Trophoblast cell (in vitro differentiated cells and primary cell): ENCODE measurements at regions not wholly inside any gene's neighbourhood (a gene's known extent, or its start where the extent isn't known, plus 50 kb on each side); places are given as distances from the start of the nearest gene placed in this dataset.
"Not testable (repeated sequence)": the region's sequence is repeated elsewhere in the genome, so short reads cannot be mapped to it uniquely, and the experiment has no call there.

Source experiments
- DNase-seq, 2 donors: peaks; one replicate each; pipeline ENCODE4 v3.0.0-alpha.2; 2016
- H2AFZ ChIP-seq: 2 replicates; pipeline ENCODE4 v1.6.1; 2013; ENCODE audit warnings: low read length, moderate library complexity, mild to moderate bottlenecking; ENCODE audit not compliant: insufficient read depth, poor library complexity
- H2AK5ac ChIP-seq: 2 replicates; pipeline ENCODE4 v1.6.1; 2013; ENCODE audit warnings: mild to moderate bottlenecking, low read length
- H2BK120ac ChIP-seq: 2 replicates; pipeline ENCODE4 v1.6.1; 2013; ENCODE audit warnings: low read length, mild to moderate bottlenecking, moderate library complexity; ENCODE audit not compliant: insufficient read depth, poor library complexity
- H2BK12ac ChIP-seq: 2 replicates; pipeline ENCODE4 v1.6.1; 2013; ENCODE audit warnings: mild to moderate bottlenecking, low read length, moderate library complexity
- H2BK5ac ChIP-seq: 2 replicates; pipeline ENCODE4 v1.6.1; 2013; ENCODE audit warnings: low read length, low read depth, moderate library complexity, mild to moderate bottlenecking; ENCODE audit not compliant: poor library complexity
- H3K14ac ChIP-seq: 2 replicates; pipeline ENCODE4 v1.6.1; 2013; ENCODE audit warnings: mild to moderate bottlenecking, low read length
- H3K18ac ChIP-seq: 2 replicates; pipeline ENCODE4 v1.6.1; 2013; ENCODE audit warnings: mild to moderate bottlenecking, low read length
- H3K23ac ChIP-seq: 2 replicates; pipeline ENCODE4 v1.6.1; 2013; ENCODE audit warnings: low read length
- H3K27ac ChIP-seq: 2 replicates; pipeline ENCODE4 v1.5.1; 2013; ENCODE audit warnings: low read depth, mild to moderate bottlenecking, inconsistent platforms, low read length, moderate library complexity
- H3K27me3 ChIP-seq: 2 replicates; pipeline ENCODE4 v1.6.1; 2013; ENCODE audit warnings: inconsistent platforms, mild to moderate bottlenecking, low read length, moderate library complexity; ENCODE audit not compliant: insufficient read depth
- H3K36me3 ChIP-seq, 2 experiments: 1 replicate in 1 of 2; 2 replicates in 1 of 2; pipeline ENCODE4 v1.6.1; 2013; ENCODE audit warnings: low read length in 2 of 2, mild to moderate bottlenecking in 2 of 2, moderate library complexity in 1 of 2; ENCODE audit not compliant: insufficient read depth in 2 of 2, control insufficient read depth in 1 of 2
- H3K4ac ChIP-seq: 2 replicates; pipeline ENCODE4 v1.6.1; 2013; ENCODE audit warnings: low read depth, mild to moderate bottlenecking, low read length, moderate library complexity
- H3K4me1 ChIP-seq, 2 experiments: 1 replicate in 1 of 2; 2 replicates in 1 of 2; pipeline ENCODE4 v1.6.1; 2013; ENCODE audit warnings: low read length in 2 of 2, mild to moderate bottlenecking in 2 of 2, moderate library complexity in 1 of 2; ENCODE audit not compliant: insufficient read depth in 2 of 2, control insufficient read depth in 1 of 2
- H3K4me2 ChIP-seq: 2 replicates; pipeline ENCODE4 v1.6.1; 2013; ENCODE audit warnings: inconsistent platforms, mild to moderate bottlenecking, low read length, moderate library complexity
- H3K4me3 ChIP-seq: 2 replicates; pipeline ENCODE4 v1.5.1; 2013; ENCODE audit warnings: mild to moderate bottlenecking, low read depth, low read length, inconsistent platforms
- H3K79me1 ChIP-seq: one replicate; pipeline ENCODE4 v1.6.1; 2013; ENCODE audit warnings: low read length
- H3K79me2 ChIP-seq: 2 replicates; pipeline ENCODE4 v1.6.1; 2013; ENCODE audit warnings: low read length, mild to moderate bottlenecking; ENCODE audit not compliant: control insufficient read depth, insufficient read depth, poor library complexity
- H3K9ac ChIP-seq: 2 replicates; pipeline ENCODE4 v1.6.1; 2013; ENCODE audit warnings: mild to moderate bottlenecking, low read length
- H3K9me3 ChIP-seq: 2 replicates; pipeline ENCODE4 v1.6.1; 2013; ENCODE audit warnings: low read depth, mild to moderate bottlenecking, control low read depth, inconsistent platforms, low read length; ENCODE audit not compliant: insufficient read depth
- H4K12ac ChIP-seq: 2 replicates; pipeline ENCODE4 v1.6.1; 2013; ENCODE audit warnings: low read depth, mild to moderate bottlenecking, low read length, moderate library complexity
- H4K8ac ChIP-seq: 2 replicates; pipeline ENCODE4 v1.6.1; 2013; ENCODE audit warnings: low read depth, mild to moderate bottlenecking, low read length, moderate library complexity
- H4K91ac ChIP-seq: one replicate; pipeline ENCODE4 v1.6.1; 2013; ENCODE audit warnings: low read depth, mild to moderate bottlenecking, low read length, moderate library complexity
- WGBS: extraction: QIAGEN DNeasy Blood & Tissue Kit; methylation state at CpG from one replicate; pipeline ENCODE4 v1.1.7; 2013; ENCODE audit warnings: missing lambda C conversion rate; ENCODE audit not compliant: insufficient read length, insufficient coverage; ENCODE audit errors: extremely low coverage; 5-methylcytosine and 5-hydroxymethylcytosine counted together

DNA sequence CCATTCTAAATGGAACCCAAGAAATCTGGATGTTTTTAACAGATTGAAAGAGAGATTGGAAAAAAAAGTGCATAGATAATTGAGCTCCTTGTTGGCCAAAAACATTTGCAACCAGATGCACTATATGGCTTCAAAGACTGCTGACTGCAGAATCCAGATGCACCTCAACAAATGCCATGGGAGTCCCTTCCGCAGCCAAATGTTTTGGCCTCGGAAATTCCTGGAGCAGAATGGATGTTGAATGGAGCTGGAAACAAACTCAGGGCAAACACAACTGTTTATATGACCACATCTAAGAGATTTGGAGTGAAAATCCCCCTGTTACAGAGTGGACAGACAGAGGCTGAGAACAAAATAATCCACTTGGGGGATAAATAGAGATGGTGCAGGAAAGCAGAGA lies 285.0 kb upstream of the NFIA start:
- Histone ChIP-seq H4K91ac (no peak overlapping the region), H3K79me1 (no peaks in the 10 kb centered on the region), H3K9me3 (no peaks in the 10 kb centered on the region), H4K8ac (no peak overlapping the region), H3K27me3 (no peaks in the 10 kb centered on the region), H3K9ac (no peak overlapping the region), H2BK5ac (no peak overlapping the region), H4K12ac (no peak overlapping the region), H3K27ac (no peak overlapping the region), H2BK12ac (no peak overlapping the region), H3K18ac (no peak overlapping the region), H3K4me1 (no peaks in the 10 kb centered on the region), H3K14ac (no peak overlapping the region), H3K4ac (no peak overlapping the region), H3K4me3 (no peak overlapping the region), H3K36me3 (no peaks in the 10 kb centered on the region), H3K4me2 (no peak overlapping the region), H2AFZ (no peak overlapping the region), H3K23ac (no peak overlapping the region), H2BK120ac (no peak overlapping the region), H2AK5ac (no peak overlapping the region), H3K79me2 (no peaks in the 10 kb centered on the region)
- no peak for DNase-seq
- no CpG with 5 or more reads among the region's 2 CpGs for WGBS

DNA sequence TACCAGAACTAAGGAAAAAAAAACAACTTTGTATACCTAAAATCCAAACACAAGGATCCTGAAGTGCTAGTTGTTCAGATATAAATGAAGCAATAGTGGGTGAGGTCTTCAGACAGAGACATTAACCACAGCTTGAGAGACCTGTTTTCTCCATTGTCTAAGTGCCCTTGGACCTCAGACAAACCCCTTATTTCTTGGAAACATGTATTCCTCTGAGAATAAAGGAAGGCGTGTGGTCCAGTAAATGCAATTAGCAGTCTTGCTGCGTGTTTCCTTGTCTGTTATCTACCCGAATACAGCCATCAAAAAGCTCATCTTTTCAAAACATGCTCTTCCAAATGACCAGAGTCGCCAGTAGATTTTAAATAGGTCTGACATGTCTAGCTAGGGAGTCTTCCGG lies 291.1 kb upstream of the NFIA start:
- H2AK5ac ChIP-seq: no peak overlapping the region
- no peak overlapping the region for H2AFZ ChIP-seq
- no peak overlapping the region for H3K14ac ChIP-seq
- H3K4me1 ChIP-seq: no peaks in the 10 kb centered on the region
- no peak overlapping the region for H2BK12ac ChIP-seq
- H3K18ac ChIP-seq: no peak overlapping the region
- H3K36me3 ChIP-seq: no peaks in the 10 kb centered on the region
- no peak overlapping the region for H3K9ac ChIP-seq
- no peaks in the 10 kb centered on the region for H3K27me3 ChIP-seq
- no CpG with 5 or more reads among the region's 5 CpGs for WGBS
- H3K27ac ChIP-seq: no peak overlapping the region
- no peak overlapping the region for H4K91ac ChIP-seq
- no peak overlapping the region for H2BK5ac ChIP-seq
- H3K23ac ChIP-seq: no peak overlapping the region
- no peaks in the 10 kb centered on the region for H3K79me2 ChIP-seq
- H3K4me3 ChIP-seq: no peak overlapping the region
- no peak for DNase-seq
- no peaks in the 10 kb centered on the region for H3K9me3 ChIP-seq
- no peak overlapping the region for H3K4ac ChIP-seq
- no peak overlapping the region for H4K12ac ChIP-seq
- H3K4me2 ChIP-seq: no peak overlapping the region
- H2BK120ac ChIP-seq: no peak overlapping the region
- H3K79me1 ChIP-seq: no peaks in the 10 kb centered on the region
- H4K8ac ChIP-seq: no peak overlapping the region

DNA sequence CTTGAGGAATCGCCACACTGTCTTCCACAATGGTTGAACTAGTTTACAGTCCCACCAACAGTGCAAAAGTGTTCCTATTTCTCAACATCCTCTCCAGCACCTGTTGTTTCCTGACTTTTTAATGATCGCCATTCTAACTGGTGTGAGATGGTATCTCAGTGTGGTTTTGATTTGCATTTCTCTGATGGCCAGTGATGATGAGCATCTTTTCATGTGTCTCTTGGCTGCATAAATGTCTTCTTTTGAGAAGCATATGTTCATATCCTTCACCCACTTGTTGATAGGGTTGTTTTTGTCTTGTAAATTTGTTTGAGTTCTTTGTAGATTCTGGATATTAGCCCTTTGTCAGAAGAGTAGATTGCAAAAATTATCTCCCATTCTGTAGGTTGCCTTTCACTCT lies 309.3 kb upstream of the NFIA start:
- H3K27ac ChIP-seq, H3K9me3 ChIP-seq, H2BK5ac ChIP-seq, H2AK5ac ChIP-seq, H3K4me3 ChIP-seq, H3K9ac ChIP-seq, DNase-seq, H3K36me3 ChIP-seq, H2AFZ ChIP-seq, H3K27me3 ChIP-seq, H3K4ac ChIP-seq, H3K4me1 ChIP-seq, H2BK12ac ChIP-seq, H4K8ac ChIP-seq, H4K12ac ChIP-seq, H2BK120ac ChIP-seq, H3K79me1 ChIP-seq, H3K23ac ChIP-seq, H3K4me2 ChIP-seq, H3K79me2 ChIP-seq, H4K91ac ChIP-seq, H3K18ac ChIP-seq, H3K14ac ChIP-seq: not testable (repeated sequence)
- no CpG with 5 or more reads among the region's 2 CpGs for WGBS

DNA sequence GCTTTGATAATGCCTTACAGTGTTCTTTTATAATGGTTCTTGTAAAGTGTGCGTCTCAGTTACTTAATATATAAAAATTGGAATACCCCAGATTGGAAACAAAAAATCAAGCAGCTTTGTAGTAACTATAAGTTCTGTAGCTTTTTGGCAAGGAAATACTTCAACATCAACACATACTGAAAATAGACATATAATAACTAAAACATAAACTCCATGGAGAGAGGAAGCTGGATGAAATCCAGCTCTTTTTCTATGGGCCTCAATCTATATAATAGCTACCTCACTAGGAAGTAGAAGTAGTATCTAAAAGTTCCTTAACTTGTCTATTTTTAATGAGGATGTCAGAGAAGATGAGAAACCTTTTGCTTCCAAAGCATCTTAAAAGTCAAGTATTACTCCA lies 313.3 kb upstream of the NFIA start:
- H2AK5ac ChIP-seq: no peak overlapping the region
- no peak overlapping the region for H3K4me2 ChIP-seq
- no peak overlapping the region for H3K4ac ChIP-seq
- H3K4me1 ChIP-seq: no peaks in the 10 kb centered on the region
- H3K79me2 ChIP-seq: no peaks in the 10 kb centered on the region
- DNase-seq: no peak
- no peak overlapping the region for H3K27ac ChIP-seq
- no peak overlapping the region for H2BK5ac ChIP-seq
- no peaks in the 10 kb centered on the region for H3K79me1 ChIP-seq
- WGBS: no CpG with 5 or more reads among the region's 1 CpG
- no peak overlapping the region for H3K23ac ChIP-seq
- no peak overlapping the region for H3K4me3 ChIP-seq
- H4K91ac ChIP-seq: no peak overlapping the region
- no peak overlapping the region for H4K12ac ChIP-seq
- no peak overlapping the region for H3K18ac ChIP-seq
- no peak overlapping the region for H2BK12ac ChIP-seq
- H3K36me3 ChIP-seq: no peaks in the 10 kb centered on the region
- H3K9ac ChIP-seq: no peak overlapping the region
- no peaks in the 10 kb centered on the region for H3K9me3 ChIP-seq
- no peak overlapping the region for H3K14ac ChIP-seq
- H3K27me3 ChIP-seq: no peaks in the 10 kb centered on the region
- no peak overlapping the region for H2BK120ac ChIP-seq
- no peak overlapping the region for H2AFZ ChIP-seq
- H4K8ac ChIP-seq: no peak overlapping the region
